DND-41 (cell line): ENCODE measurements at regions not wholly inside any gene's neighbourhood (a gene's known extent, or its start where the extent isn't known, plus 50 kb on each side); places are given as distances from the start of the nearest gene placed in this dataset.

Experiments used
- EZH2 ChIP-seq: IDR thresholded peaks from 3 replicates; pipeline ENCODE4 v1.6.1; 2012; ENCODE audit warnings: borderline replicate concordance, low read depth, mild to moderate bottlenecking, moderate library complexity, low read length, inconsistent platforms; ENCODE audit not compliant: severe bottlenecking
- TF ChIP-seq, protein P1 (sequence below): IDR thresholded peaks from 2 replicates; pipeline ENCODE4 v1.5.1; 2012; ENCODE audit warnings: borderline replicate concordance, low read length, moderate library complexity, mild to moderate bottlenecking; ENCODE audit not compliant: poor library complexity, severe bottlenecking; ENCODE audit errors: extremely low read depth

DNA sequence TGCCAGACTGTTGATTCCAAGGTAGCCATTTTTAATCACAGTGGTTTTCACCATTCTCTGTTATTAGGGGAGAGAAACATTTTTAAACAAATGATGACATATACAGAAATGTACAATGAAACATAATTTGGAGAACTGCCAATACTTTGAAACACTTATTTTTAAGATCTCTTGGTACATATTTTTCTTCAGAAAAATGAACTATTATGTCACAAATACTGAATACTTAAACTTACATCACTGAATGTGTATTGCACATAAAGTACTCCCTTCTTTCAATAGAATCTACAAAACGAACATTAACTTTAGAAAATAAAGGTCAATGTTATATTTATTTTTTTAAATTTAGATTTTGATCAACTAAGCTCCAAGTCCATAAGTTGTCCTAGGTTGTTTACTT is 71.7 kb upstream of the CPNE8 start:
- TF ChIP-seq, protein P1, sequence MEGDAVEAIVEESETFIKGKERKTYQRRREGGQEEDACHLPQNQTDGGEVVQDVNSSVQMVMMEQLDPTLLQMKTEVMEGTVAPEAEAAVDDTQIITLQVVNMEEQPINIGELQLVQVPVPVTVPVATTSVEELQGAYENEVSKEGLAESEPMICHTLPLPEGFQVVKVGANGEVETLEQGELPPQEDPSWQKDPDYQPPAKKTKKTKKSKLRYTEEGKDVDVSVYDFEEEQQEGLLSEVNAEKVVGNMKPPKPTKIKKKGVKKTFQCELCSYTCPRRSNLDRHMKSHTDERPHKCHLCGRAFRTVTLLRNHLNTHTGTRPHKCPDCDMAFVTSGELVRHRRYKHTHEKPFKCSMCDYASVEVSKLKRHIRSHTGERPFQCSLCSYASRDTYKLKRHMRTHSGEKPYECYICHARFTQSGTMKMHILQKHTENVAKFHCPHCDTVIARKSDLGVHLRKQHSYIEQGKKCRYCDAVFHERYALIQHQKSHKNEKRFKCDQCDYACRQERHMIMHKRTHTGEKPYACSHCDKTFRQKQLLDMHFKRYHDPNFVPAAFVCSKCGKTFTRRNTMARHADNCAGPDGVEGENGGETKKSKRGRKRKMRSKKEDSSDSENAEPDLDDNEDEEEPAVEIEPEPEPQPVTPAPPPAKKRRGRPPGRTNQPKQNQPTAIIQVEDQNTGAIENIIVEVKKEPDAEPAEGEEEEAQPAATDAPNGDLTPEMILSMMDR, result no peak
- no peak for TF ChIP-seq EZH2
